GM10266 (cell line): ENCODE measurements at regions not wholly inside any gene's neighbourhood (a gene's known extent, or its start where the extent isn't known, plus 50 kb on each side); places are given as distances from the start of the nearest gene placed in this dataset.
A peak's percentile ranks its signal among the peaks of the same experiment; 100 is the strongest.

ENCODE experiments used
- DNase-seq: peaks from one replicate; pipeline ENCODE4 v3.0.0; 2012; ENCODE audit errors: extremely low spot score
- CTCF ChIP-seq: IDR thresholded peaks from 2 replicates; pipeline ENCODE4 v1.5.1; 2012; ENCODE audit warnings: mild to moderate bottlenecking, low read depth; ENCODE audit not compliant: control insufficient read depth, insufficient read depth; ENCODE audit errors: missing control alignments

DNA sequence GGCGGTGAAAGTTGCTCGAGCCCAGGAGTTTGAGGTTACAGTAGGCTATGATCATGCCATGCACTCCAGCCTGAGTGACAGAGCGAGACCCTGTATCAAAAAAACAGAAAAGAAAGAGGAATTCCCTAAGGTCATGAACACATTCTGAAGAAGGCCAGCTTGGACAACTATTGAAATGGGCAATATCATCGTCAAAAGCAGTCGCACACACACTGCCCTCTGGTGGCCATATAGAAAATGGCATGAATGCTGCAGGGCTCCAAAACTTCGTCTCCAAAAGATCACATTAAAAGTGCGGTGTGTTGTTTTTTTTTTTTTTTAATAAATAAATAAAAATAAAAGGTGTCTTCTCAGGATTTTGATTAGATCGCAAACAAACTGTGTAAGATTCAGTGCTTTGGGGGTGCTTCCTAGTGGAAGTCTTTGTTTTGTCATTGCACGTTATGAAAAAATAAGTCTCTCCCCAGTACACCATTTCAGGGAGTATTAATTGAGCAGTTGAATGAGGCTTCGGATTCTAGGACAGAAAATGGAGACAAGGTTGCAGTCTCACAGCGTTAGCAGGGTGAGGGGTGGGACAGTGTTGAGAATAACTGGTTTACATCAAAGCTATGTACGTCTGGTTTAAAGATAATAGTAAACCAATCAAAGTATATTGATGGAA, 87.5 kb upstream of the FMN2 start:
- TF ChIP-seq CTCF, result peak; percentile 68
- peak; percentile 32 for DNase-seq

- no peak for DNase-seq
- TF ChIP-seq CTCF, result no peak
Measured at GRCh38 chr1:240005997-240006650, 85.6 kb upstream of the FMN2 start.

GRCh38 chr1:240008298-240008697, 83.4 kb upstream of the FMN2 start:
- no peak for DNase-seq

DNA sequence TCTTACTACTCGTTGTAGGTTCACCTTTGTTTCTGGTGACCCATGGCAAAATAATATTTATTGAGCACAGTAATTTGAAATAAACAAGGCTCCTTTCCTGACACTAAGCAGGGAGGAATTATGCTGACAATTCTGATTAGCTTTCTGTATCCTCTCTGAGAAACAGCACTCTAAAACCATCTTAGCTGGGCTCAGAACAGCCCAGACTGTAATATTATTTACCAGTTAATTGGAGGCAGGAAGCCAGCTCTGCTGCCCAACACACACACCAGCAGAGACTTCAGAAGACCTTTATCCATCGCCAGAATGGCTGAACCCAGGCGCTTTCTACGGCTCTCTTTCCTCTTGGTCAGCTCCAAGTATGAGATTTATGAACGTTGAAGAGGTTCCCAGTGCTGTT, 77.6 kb upstream of the FMN2 start:
- no peak for TF ChIP-seq CTCF
- no peak for DNase-seq

More at GRCh38 chr1:240008298-240008697, 83.4 kb upstream of the FMN2 start:
- TF ChIP-seq CTCF, result no peak

DNA sequence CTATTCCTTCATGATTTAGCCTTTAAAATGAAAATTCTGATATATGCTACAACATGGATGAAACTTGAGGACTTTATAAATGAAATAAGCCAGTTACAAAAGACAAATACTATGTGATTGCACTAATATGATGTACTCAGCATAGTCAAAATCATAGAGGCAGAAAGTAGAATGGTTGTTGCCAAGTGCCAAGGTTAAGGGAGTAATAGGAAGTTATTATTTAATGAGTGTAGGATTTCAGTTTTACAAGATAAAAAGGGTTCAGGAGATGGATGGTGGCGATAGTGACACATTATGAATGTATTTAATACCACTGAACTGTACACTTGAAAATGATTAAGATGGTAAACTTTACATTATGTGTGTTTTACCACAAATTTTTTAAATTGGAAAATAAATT, 73.1 kb upstream of the FMN2 start:
- no peak for TF ChIP-seq CTCF
- DNase-seq, result no peak

- TF ChIP-seq CTCF, result no peak
- DNase-seq, result no peak
Measured at GRCh38 chr1:240019524-240019923, 72.2 kb upstream of the FMN2 start.

DNA sequence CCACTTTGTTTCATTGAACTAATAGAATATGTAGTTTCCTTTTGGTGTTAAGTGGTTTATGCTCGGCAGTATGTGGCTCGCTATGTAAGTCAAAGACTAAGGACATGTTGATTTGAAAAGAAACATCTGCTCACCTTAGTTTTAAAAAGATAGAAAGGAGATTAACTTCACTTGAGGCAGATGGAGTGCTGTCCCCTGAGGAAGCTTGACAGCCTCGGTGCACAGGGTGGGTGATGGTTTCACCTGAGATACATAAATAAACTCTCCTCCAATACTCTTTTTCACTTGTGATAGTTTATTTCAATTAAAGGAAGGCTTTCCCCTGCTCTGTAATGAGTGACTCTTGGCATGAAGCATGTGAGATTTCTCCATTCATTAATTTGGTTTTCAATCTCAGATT, 70.8 kb upstream of the FMN2 start:
- no peak for DNase-seq
- TF ChIP-seq CTCF, result no peak
